Gastrocnemius medialis (tissue), 4 donors: ENCODE measurements at regions not wholly inside any gene's neighbourhood (a gene's known extent, or its start where the extent isn't known, plus 50 kb on each side); places are given as distances from the start of the nearest gene placed in this dataset.

Experiments used
- CTCF ChIP-seq, 5 experiments: fragments of 450-650 bp in 3 of 5; fragments of 200-600 bp in 2 of 5; sonication (generic) in 2 of 5; IDR thresholded peaks in 4 of 5; conservative IDR thresholded peaks in 1 of 5; 1 replicate in 4 of 5; 2 replicates in 1 of 5; pipeline ENCODE4 v1.5.1; 2016 to 2019; ENCODE audit warnings: antibody characterized with exemption in 5 of 5, mild to moderate bottlenecking in 3 of 5, moderate library complexity in 3 of 5
- POLR2A ChIP-seq, 2 donors: fragments of 450-650 bp; IDR thresholded peaks; one replicate each; pipeline ENCODE4 v1.6.1; 2017; ENCODE audit warnings: antibody characterized with exemption in 2 of 2, mild to moderate bottlenecking in 2 of 2, moderate library complexity in 2 of 2

- TF ChIP-seq CTCF (IDR thresholded peaks at IDR 0.05 in 4 of 5, conservative IDR thresholded peaks at IDR 0.05 in 1 of 5) (no peak), POLR2A (IDR thresholded peaks at IDR 0.05) (no peak)
Measured at GRCh38 chr3:18512007-18512406, 86.9 kb upstream of the SATB1 start.
